GM12878 (cell line): ENCODE measurements at regions not wholly inside any gene's neighbourhood (a gene's known extent, or its start where the extent isn't known, plus 50 kb on each side); places are given as distances from the start of the nearest gene placed in this dataset.

Experiments
- BCL11A ChIP-seq: IDR thresholded peaks from 2 replicates; pipeline ENCODE4 v1.6.1; 2011; ENCODE audit warnings: low read depth, low read length
- BCL3 ChIP-seq: IDR thresholded peaks from 2 replicates; pipeline ENCODE4 v1.6.1; 2011; ENCODE audit warnings: borderline replicate concordance, low read depth, mild to moderate bottlenecking, moderate library complexity, low read length; ENCODE audit not compliant: insufficient read depth, poor library complexity, severe bottlenecking
- BRCA1 ChIP-seq: IDR thresholded peaks from 2 replicates; pipeline ENCODE4 v1.6.1; 2011; ENCODE audit warnings: low read depth, low read length, improper control_type of control experiment
- CBX3 ChIP-seq: fragments of 200-600 bp; sonication (generic); IDR thresholded peaks from 2 replicates; pipeline ENCODE4 v1.6.1; 2016; ENCODE audit warnings: low read depth, borderline replicate concordance
- EGR1 ChIP-seq, 2 experiments: IDR thresholded peaks; 1 replicate in 1 of 2; 2 replicates in 1 of 2; pipeline ENCODE4 v1.6.1; 2011 to 2012; ENCODE audit warnings: low read depth in 2 of 2, low read length in 2 of 2, borderline replicate concordance in 1 of 2, mild to moderate bottlenecking in 1 of 2, moderate library complexity in 1 of 2
- FOS ChIP-seq: IDR thresholded peaks from 3 replicates; pipeline ENCODE4 v1.6.1; 2011; ENCODE audit warnings: borderline replicate concordance; ENCODE audit not compliant: insufficient read length; ENCODE audit errors: extremely low read depth
- FOXM1 ChIP-seq: IDR thresholded peaks from 2 replicates; pipeline ENCODE4 v1.6.1; 2012; ENCODE audit warnings: low read depth, mild to moderate bottlenecking, inconsistent platforms, low read length, moderate library complexity
- IRF3 ChIP-seq: fragments of 450-650 bp; IDR thresholded peaks from 2 replicates; pipeline ENCODE4 v1.6.1; 2014; ENCODE audit warnings: mild to moderate bottlenecking
- IRF4 ChIP-seq: IDR thresholded peaks from 2 replicates; pipeline ENCODE4 v1.6.1; 2011; ENCODE audit warnings: low read depth, low read length
- JUNB ChIP-seq: IDR thresholded peaks from 2 replicates; pipeline ENCODE4 v1.6.1; 2016; ENCODE audit warnings: antibody characterized with exemption, mild to moderate bottlenecking
- MAX ChIP-seq: IDR thresholded peaks from 2 replicates; pipeline ENCODE4 v1.6.1; 2012; ENCODE audit warnings: low read depth, low read length, improper control_type of control experiment
- MYC ChIP-seq: IDR thresholded peaks from 2 replicates; pipeline ENCODE4 v1.6.1; 2011; ENCODE audit warnings: mild to moderate bottlenecking, low read length, moderate library complexity, inconsistent platforms; ENCODE audit not compliant: insufficient read depth, insufficient replicate concordance, insufficient read length, severe bottlenecking
- NR2C1 ChIP-seq: fragments of 450-650 bp; IDR thresholded peaks from 2 replicates; pipeline ENCODE4 v1.6.1; 2017; ENCODE audit warnings: antibody characterized with exemption, mild to moderate bottlenecking, moderate library complexity
- NR2C2 ChIP-seq: IDR thresholded peaks from 2 replicates; pipeline ENCODE4 v1.6.1; 2011; ENCODE audit warnings: borderline replicate concordance, low read depth; ENCODE audit not compliant: control insufficient read depth, insufficient read length
- PAX5 ChIP-seq: IDR thresholded peaks from 2 replicates; pipeline ENCODE4 v1.6.1; 2011; ENCODE audit warnings: low read depth, low read length, borderline replicate concordance
- RELA ChIP-seq: fragments of 450-650 bp; IDR thresholded peaks from 2 replicates; pipeline ENCODE4 v1.8.0; 2014; ENCODE audit warnings: borderline replicate concordance; ENCODE audit not compliant: partially characterized antibody
- REST ChIP-seq: IDR thresholded peaks from 2 replicates; pipeline ENCODE4 v1.6.1; 2012; ENCODE audit warnings: mild to moderate bottlenecking, low read depth, low read length
- TAF1 ChIP-seq: IDR thresholded peaks from 2 replicates; pipeline ENCODE4 v1.6.1; 2011; ENCODE audit warnings: mild to moderate bottlenecking, low read depth, low read length, borderline replicate concordance
- TCF12 ChIP-seq: IDR thresholded peaks from 2 replicates; pipeline ENCODE4 v1.6.1; 2011; ENCODE audit warnings: low read depth, mild to moderate bottlenecking, low read length
- ZBTB33 ChIP-seq: fragments of 450-650 bp; IDR thresholded peaks from 2 replicates; pipeline ENCODE4 v1.6.1; 2017; ENCODE audit warnings: mild to moderate bottlenecking
- ZNF274 ChIP-seq: IDR thresholded peaks from one replicate; pipeline ENCODE4 v1.8.0; 2011; ENCODE audit not compliant: insufficient read length, insufficient read depth
- ZNF622 ChIP-seq: fragments of 450-650 bp; IDR thresholded peaks from 2 replicates; pipeline ENCODE4 v1.6.1; 2017; ENCODE audit warnings: mild to moderate bottlenecking, inconsistent platforms

GRCh38 chr5:89232139-89232603 is 349.2 kb upstream of the MEF2C start (continued):
- no peak for TF ChIP-seq REST
- no peak for TF ChIP-seq ZBTB33
- peak; percentile 97 for TF ChIP-seq JUNB
- TF ChIP-seq EGR1 (IDR thresholded peaks at IDR 0.05; ENCODE audit: borderline replicate concordance in 1 of 2, low read depth in 2 of 2, low read length in 2 of 2): no peak
- no peak for TF ChIP-seq IRF3
- TF ChIP-seq BRCA1: no peak
- TF ChIP-seq FOXM1: peak; percentile 98
- TF ChIP-seq FOS: no peak
- peak; percentile 95 for TF ChIP-seq BCL3
- TF ChIP-seq MAX: no peak
- TF ChIP-seq CBX3: no peak
- TF ChIP-seq TCF12: peak; percentile 74
- TF ChIP-seq BCL11A: peak; percentile 79
- no peak for TF ChIP-seq ZNF274
- no peak for TF ChIP-seq RELA
- TF ChIP-seq ZNF622: no peak
- TF ChIP-seq TAF1: no peak
- TF ChIP-seq PAX5: 0 out of 2 replicates have a peak, but pooled peaks have one; percentile 47
- TF ChIP-seq IRF4: peak; percentile 69; the same call in 1 of the 2 replicates
- TF ChIP-seq NR2C1: no peak
- no peak for TF ChIP-seq NR2C2
- no peak for TF ChIP-seq MYC
